Activated naive CD8-positive, alpha-beta T cell treated with anti-CD3 and anti-CD28 coated beads for 36 hours (primary cell): ENCODE measurements at regions not wholly inside any gene's neighbourhood (a gene's known extent, or its start where the extent isn't known, plus 50 kb on each side); places are given as distances from the start of the nearest gene placed in this dataset.
"Not testable (repeated sequence)": the region's sequence is repeated elsewhere in the genome, so short reads cannot be mapped to it uniquely, and the experiment has no call there.

Experiments used
- DNase-seq: peaks from one replicate; pipeline ENCODE4 v3.0.0; 2021
- H3K27ac Mint-ChIP-seq: one replicate; pipeline ENCODE4 v1.8.0; 2022; ENCODE audit warnings: mild to moderate bottlenecking, moderate library complexity, mixed read lengths
- H3K27me3 Mint-ChIP-seq: one replicate; pipeline ENCODE4 v1.8.0; 2022; ENCODE audit warnings: mild to moderate bottlenecking, mixed read lengths
- H3K36me3 Mint-ChIP-seq: one replicate; pipeline ENCODE4 v1.8.0; 2021; ENCODE audit warnings: mild to moderate bottlenecking, mixed read lengths
- H3K4me1 Mint-ChIP-seq: one replicate; pipeline ENCODE4 v1.8.0; 2021; ENCODE audit warnings: mixed read lengths
- H3K4me3 Mint-ChIP-seq: one replicate; pipeline ENCODE4 v1.8.0; 2022; ENCODE audit warnings: mild to moderate bottlenecking, moderate library complexity, mixed read lengths
- H3K9me3 Mint-ChIP-seq: one replicate; pipeline ENCODE4 v1.8.0; 2022; ENCODE audit warnings: mixed read lengths

DNA sequence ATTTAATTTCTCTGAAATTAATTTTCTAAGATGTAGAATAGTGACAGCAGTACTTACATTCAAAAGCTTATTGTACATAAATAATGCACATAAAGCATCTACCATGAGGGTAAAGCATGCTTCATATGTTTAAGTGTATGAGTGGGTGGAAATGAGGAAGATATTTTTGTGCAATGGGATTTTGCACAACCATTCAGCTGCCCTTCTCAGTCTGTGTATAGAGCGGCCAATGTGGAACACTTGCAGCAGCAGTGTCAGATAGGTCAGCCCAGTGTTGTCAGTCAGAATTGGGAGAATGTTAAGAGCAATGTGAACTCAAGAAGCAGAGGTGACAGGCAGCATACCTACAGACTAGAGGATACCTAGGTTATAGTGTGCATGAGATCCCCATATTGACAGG, 72.5 kb upstream of the ATP2B1 start:
- Mint-ChIP-seq H3K36me3 (peaks cover 8% of the 10 kb centered on the region), H3K27ac (no peak overlapping the region), H3K4me3 (no peak overlapping the region), H3K9me3 (peaks cover 7% of the 10 kb centered on the region), H3K4me1 (peaks cover 3% of the 10 kb centered on the region), H3K27me3 (no peaks in the 10 kb centered on the region)
- DNase-seq, result no peak

- Mint-ChIP-seq H3K4me3 (no peak overlapping the region), H3K36me3 (no peaks in the 10 kb centered on the region), H3K27ac (no peak overlapping the region), H3K9me3 (no peaks in the 10 kb centered on the region), H3K4me1 (peaks cover 3% of the 10 kb centered on the region), H3K27me3 (no peaks in the 10 kb centered on the region)
- no peak for DNase-seq
These were observed 70.5 kb upstream of the ATP2B1 start for GRCh38 chr12:89779090-89779489.

DNA sequence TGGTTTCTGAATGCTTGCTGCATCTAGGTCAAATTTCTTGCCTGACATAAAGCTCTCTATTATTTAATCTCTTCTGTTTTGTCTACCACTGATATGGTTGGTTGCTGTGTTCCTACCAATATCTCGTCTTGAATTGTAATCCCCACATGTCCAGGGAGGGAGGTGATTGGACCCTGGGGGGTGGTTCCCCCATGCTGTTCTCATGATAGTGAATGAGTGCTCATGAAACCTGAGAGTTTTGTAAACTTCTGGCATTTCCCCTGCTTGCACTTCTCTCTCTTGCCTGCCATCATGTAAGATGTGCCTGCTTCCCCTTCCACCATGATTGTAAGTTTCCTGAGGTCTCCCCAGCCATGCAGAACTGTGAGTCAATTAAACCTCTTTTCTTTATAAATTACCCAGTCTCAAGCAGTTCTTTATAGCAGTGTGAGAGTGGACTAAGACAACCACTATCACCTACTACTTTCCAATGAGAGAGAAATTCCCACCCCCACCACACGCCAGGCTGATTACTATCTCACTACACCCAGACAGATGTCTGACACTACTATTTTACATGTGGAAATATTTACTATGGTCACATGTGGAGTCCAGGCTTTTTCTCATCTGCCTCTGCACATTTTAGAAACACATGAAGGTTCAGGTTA, 69.2 kb upstream of the ATP2B1 start:
- H3K4me3 Mint-ChIP-seq, result no peak overlapping the region
- no peaks in the 10 kb centered on the region for H3K4me1 Mint-ChIP-seq
- no peak overlapping the region for H3K27ac Mint-ChIP-seq
- no peaks in the 10 kb centered on the region for H3K27me3 Mint-ChIP-seq
- no peaks in the 10 kb centered on the region for H3K9me3 Mint-ChIP-seq
- no peak for DNase-seq
- H3K36me3 Mint-ChIP-seq, result no peaks in the 10 kb centered on the region

GRCh38 chr12:89775986-89776365, 67.3 kb upstream of the ATP2B1 start:
- H3K27ac Mint-ChIP-seq, result no peak overlapping the region
- H3K36me3 Mint-ChIP-seq, result no peaks in the 10 kb centered on the region
- H3K4me1 Mint-ChIP-seq, result peaks cover 3% of the 10 kb centered on the region
- DNase-seq, result no peak
- no peaks in the 10 kb centered on the region for H3K27me3 Mint-ChIP-seq
- H3K4me3 Mint-ChIP-seq, result no peak overlapping the region
- H3K9me3 Mint-ChIP-seq, result no peaks in the 10 kb centered on the region

DNA sequence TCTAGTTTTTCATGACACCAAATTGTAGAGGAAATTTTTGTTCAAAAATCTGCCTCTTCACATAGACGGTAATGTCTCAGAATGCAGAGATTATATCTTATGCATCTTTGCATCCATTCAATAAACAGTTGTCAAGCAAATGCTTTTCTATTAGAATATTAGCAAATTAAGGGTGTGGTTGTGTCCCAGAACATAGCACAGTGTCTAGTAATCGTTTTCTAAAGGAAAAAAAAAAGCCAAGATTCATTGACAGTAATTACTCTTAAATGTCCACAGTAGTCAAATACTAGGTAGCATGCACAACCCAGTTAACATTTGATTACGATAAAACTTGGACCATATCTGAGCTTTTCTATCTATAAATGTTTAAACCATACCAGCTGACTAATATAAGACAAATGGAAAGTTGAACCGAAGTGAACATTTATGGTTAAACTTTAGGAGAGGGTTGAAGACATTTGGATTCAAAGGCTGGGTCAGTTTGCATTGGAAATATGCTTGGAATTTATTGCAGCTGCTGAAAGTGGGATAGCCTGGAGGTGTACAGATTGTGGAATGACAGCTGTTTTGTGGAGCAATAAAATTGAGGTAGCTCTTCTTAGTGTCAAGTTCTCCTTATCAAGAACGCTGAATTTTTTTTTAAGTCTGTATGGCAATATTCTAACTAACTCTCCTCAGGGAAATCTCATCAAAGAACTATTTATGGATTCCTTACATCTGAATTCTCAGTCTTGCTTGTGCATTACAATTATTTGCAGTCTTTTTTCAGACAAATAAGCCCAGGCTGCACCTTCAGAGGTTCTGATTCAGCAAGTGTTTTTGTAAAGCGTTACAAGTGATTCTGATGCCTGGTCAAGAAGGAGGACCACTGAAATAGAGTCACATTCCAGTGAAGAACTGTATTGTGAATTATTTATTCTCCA, 66.7 kb upstream of the ATP2B1 start:
- Mint-ChIP-seq H3K27ac (no peak overlapping the region), H3K27me3 (no peaks in the 10 kb centered on the region), H3K4me3 (no peak overlapping the region), H3K9me3 (no peaks in the 10 kb centered on the region), H3K4me1 (peaks cover 3% of the 10 kb centered on the region), H3K36me3 (no peaks in the 10 kb centered on the region)
- no peak for DNase-seq

GRCh38 chr12:89774645-89775044, 66.0 kb upstream of the ATP2B1 start:
- Mint-ChIP-seq H3K27me3 (no peaks in the 10 kb centered on the region), H3K4me3 (no peak overlapping the region), H3K9me3 (no peaks in the 10 kb centered on the region), H3K36me3 (no peaks in the 10 kb centered on the region), H3K27ac (no peak overlapping the region), H3K4me1 (peaks cover 8% of the 10 kb centered on the region)
- no peak for DNase-seq

DNA sequence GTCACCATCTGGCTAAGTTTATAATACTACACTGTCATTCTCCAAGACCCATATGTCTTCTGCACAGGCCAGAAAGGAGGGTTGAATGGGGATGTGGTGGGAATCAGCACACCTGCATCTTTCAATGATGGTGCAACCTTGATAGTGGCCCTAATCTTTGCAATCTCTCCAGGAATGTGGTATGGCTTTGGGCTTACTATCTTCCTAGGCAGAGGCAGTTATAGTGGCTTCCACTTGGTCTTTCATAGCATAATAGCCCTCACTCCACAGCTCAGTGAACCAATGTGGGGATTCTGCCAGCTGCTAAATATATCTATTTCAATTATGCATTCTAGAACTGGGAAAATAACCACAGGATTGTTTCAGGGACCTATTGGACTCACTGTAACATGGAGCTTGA, 61.8 kb upstream of the ATP2B1 start:
- Mint-ChIP-seq H3K27me3 (no peaks in the 10 kb centered on the region), H3K4me3 (no peak overlapping the region), H3K4me1 (peaks cover 30% of the 10 kb centered on the region), H3K9me3 (peaks cover 4% of the 10 kb centered on the region), H3K27ac (no peak overlapping the region), H3K36me3 (no peaks in the 10 kb centered on the region)
- DNase-seq, result no peak

GRCh38 chr12:89769483-89769818, 60.8 kb upstream of the ATP2B1 start:
- no peaks in the 10 kb centered on the region for H3K27me3 Mint-ChIP-seq
- no peaks in the 10 kb centered on the region for H3K36me3 Mint-ChIP-seq
- peak overlapping the region; percentile 42 for H3K27ac Mint-ChIP-seq
- no peak overlapping the region for H3K4me3 Mint-ChIP-seq
- H3K4me1 Mint-ChIP-seq, result peaks cover 30% of the 10 kb centered on the region
- H3K9me3 Mint-ChIP-seq, result peaks cover 4% of the 10 kb centered on the region
- no peak for DNase-seq

DNA sequence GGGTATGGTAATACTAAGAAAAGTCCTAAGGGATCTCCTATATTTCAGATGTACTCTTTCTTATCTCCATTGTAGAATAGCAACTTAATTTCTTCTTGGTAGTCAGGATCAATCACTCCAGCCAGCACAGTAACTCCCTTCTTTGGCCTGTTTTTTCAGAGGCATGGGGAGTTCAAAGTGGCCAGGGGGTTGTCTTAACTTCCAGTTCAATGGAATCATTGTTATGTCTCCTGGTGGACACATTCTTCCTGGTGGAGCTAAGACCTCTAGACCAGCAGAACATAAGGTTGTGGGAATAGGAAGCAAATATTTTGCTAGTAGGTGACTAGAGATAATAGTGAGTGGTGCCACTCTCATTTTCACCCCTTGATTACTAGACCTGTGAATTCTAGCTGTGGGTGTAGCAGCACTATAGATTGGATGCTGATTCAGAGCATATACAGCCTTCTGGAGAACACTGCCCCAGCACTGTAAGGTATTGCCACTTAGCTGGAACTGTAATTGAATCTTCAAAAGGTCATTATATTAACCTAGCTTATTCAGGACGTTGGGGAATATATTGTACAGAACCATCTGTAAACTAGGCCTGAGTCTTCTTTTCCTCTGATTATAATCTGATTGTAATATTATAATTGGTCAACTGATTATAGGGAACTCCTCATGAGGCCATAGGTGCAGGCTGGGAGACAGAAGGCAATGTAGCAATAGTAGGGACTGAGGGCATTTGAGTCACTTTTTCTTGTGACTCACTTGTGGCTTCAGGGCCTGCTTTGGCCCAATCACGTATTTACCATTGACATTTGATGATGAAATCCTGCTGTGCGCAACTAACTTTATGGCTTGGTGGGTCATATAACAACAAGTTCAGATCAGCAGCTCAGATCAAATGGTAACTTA, 60.2 kb upstream of the ATP2B1 start:
- Mint-ChIP-seq H3K27ac (peak overlapping the region; percentile 42), H3K4me3 (no peak overlapping the region), H3K27me3 (no peaks in the 10 kb centered on the region), H3K36me3 (peaks cover 2% of the 10 kb centered on the region), H3K4me1 (peaks cover 30% of the 10 kb centered on the region), H3K9me3 (peaks cover 8% of the 10 kb centered on the region)
- peak; percentile 35 for DNase-seq

DNA sequence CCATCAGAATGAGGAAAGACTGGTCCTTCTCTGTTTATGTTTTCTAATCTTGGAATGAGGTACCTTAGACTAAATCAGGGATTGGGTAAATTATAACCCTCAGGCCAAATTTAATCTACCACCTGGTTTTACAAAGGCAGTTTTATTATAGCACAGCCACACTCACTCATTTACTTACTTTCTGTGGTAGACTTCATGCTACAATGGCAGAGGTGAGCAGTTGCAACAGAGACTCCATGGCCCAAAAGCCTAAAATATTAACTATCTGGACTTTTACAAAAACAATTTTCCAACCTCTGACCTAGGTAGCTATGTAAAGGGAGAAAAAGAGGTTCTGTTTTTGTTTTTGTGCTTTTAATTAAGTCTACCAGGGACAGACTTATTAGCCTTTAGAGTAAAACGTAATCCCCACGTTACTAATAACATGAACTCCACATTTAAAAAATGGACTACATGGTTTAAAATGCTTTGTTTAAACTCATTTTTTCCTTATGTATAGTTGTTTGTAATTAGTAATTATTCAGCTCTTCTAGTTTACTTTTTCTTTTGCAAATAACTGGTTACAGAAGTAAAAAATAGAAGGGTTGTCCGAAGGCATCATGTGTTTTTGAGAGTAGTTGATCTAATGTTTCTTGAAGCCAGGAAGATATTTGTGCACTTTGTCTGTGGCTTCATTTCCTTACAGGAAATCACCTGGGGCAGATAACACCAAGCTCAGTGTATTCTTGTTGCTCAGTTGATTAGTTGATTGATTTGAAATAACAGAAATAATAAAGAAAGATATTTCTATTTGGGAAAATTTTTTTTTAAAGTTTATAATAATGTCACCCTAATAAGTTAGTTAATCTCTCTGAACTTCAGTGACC, 57.6 kb upstream of the ATP2B1 start:
- DNase-seq, result no peak
- H3K27ac Mint-ChIP-seq, result no peak overlapping the region
- peaks cover 2% of the 10 kb centered on the region for H3K36me3 Mint-ChIP-seq
- peaks cover 8% of the 10 kb centered on the region for H3K9me3 Mint-ChIP-seq
- peaks cover 29% of the 10 kb centered on the region for H3K4me1 Mint-ChIP-seq
- H3K4me3 Mint-ChIP-seq, result no peak overlapping the region
- H3K27me3 Mint-ChIP-seq, result no peaks in the 10 kb centered on the region

DNA sequence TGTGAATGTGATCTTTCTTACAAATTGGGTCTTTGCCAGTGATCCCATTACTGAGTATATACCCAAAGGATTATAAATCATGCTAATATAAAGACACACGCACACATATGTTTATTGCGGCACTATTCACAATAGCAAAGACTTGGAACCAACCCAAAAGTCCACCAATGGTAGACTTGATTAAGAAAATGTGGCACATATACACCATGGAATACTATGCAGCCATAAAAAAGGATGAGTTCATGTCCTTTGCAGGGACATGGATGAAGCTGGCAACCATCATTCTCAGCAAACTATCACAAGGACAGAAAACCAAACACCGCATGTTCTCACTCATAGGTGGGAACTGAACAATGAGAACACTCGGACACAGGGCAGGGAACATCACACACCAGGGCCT, 55.5 kb upstream of the ATP2B1 start:
- Mint-ChIP-seq H3K4me1 (peaks cover 31% of the 10 kb centered on the region), H3K9me3 (peaks cover 11% of the 10 kb centered on the region)
- not testable (repeated sequence) for H3K27me3 Mint-ChIP-seq, H3K4me3 Mint-ChIP-seq, H3K36me3 Mint-ChIP-seq, H3K27ac Mint-ChIP-seq, DNase-seq

DNA sequence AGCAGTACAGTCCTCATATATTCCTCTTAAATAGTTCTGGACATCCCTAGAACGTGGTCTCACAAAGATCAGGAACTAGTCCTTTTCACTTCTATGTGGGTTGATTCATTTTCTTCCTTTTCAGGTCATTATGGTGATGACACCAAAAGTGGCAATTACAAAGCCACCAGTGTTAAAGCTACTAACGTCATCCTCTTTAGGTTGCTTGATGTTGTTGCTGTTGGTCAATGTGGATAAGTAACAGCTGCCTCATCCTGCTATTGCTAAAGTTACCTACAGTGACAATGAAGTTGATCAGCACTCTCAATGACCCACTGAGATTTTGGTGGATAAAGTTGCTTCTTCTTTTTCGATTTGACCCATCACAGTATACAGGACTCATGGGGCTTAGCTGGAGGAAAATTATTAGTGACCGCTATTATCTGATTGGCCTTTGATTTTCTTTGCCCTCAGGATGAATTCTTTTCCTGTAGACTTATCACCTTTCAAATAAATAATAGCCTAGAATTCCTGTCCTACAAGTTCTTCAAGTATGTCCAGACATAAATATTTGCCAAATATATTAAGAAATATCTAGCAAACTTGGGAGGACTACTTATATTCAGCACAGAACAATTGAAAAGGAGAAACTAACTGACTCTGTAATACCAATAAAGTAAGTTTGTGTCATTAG, 54.0 kb upstream of the ATP2B1 start:
- Mint-ChIP-seq H3K36me3 (peaks cover 4% of the 10 kb centered on the region), H3K4me1 (peaks cover 25% of the 10 kb centered on the region), H3K27me3 (no peaks in the 10 kb centered on the region), H3K9me3 (peaks cover 11% of the 10 kb centered on the region), H3K4me3 (no peak overlapping the region), H3K27ac (no peak overlapping the region)
- no peak for DNase-seq

GRCh38 chr12:89760783-89761182, 52.1 kb upstream of the ATP2B1 start:
- no peaks in the 10 kb centered on the region for H3K27me3 Mint-ChIP-seq
- H3K4me3 Mint-ChIP-seq, result no peak overlapping the region
- no peak for DNase-seq
- H3K36me3 Mint-ChIP-seq, result peaks cover 4% of the 10 kb centered on the region
- peaks cover 31% of the 10 kb centered on the region for H3K4me1 Mint-ChIP-seq
- peaks cover 12% of the 10 kb centered on the region for H3K9me3 Mint-ChIP-seq
- H3K27ac Mint-ChIP-seq, result no peak overlapping the region
